Right lobe of liver (tissue), 6 donors: ENCODE measurements at regions not wholly inside any gene's neighbourhood (a gene's known extent, or its start where the extent isn't known, plus 50 kb on each side); places are given as distances from the start of the nearest gene placed in this dataset.

Experiments
- ATAC-seq, 4 donors: fragments of 200-7000 bp; cut with Tn5 transposase; one replicate each; pipeline ENCODE4 v1.9.1; 2020; ENCODE audit warnings: mild to moderate bottlenecking in 4 of 4, moderate library complexity in 4 of 4
- DNase-seq, 3 donors: peaks; one replicate each; pipeline ENCODE4 v3.0.0-alpha.2; 2020
- H3K27ac ChIP-seq, 3 donors: fragments of 200-600 bp; one replicate each; pipeline ENCODE4 v1.8.0; 2022
- H3K27me3 ChIP-seq, 2 donors: fragments of 200-600 bp; one replicate each; pipeline ENCODE4 v1.8.0; 2022
- H3K36me3 ChIP-seq, 4 donors: fragments of 200-600 bp; sonication (generic) in 1 of 4; one replicate each; pipeline versions ENCODE4 v1.5.1 to v1.8.0; 2017 to 2022; ENCODE audit warnings: control low read depth in 1 of 4
- H3K4me1 ChIP-seq, 4 donors: fragments of 200-600 bp; sonication (generic) in 1 of 4; one replicate each; pipeline versions ENCODE4 v1.5.1 to v1.8.0; 2017 to 2022; ENCODE audit warnings: control low read depth in 1 of 4
- H3K4me3 ChIP-seq, 3 donors: fragments of 200-600 bp; one replicate each; pipeline ENCODE4 v1.8.0; 2022
- H3K9me3 ChIP-seq, 4 donors: fragments of 200-600 bp; sonication (generic) in 1 of 4; one replicate each; pipeline versions ENCODE4 v1.5.1 to v1.8.0; 2017 to 2022; ENCODE audit warnings: control low read depth in 1 of 4
- CTCF ChIP-seq, 4 donors: fragments of 200-600 bp in 3 of 4; fragments of 450-650 bp in 1 of 4; IDR thresholded peaks; one replicate each; pipeline versions ENCODE4 v1.5.1 to v1.8.0; 2016 to 2022; ENCODE audit warnings: antibody characterized with exemption in 4 of 4, mild to moderate bottlenecking in 2 of 4
- POLR2A ChIP-seq: fragments of 450-650 bp; IDR thresholded peaks from one replicate; pipeline ENCODE4 v1.6.1; 2017; ENCODE audit warnings: antibody characterized with exemption, mild to moderate bottlenecking
- whole genome bisulfite sequencing: methylation state at CpG from one replicate; pipeline ENCODE4 v1.1.6; 2018; ENCODE audit warnings: low coverage, low lambda C conversion rate; ENCODE audit not compliant: insufficient coverage; ENCODE audit errors: missing lambda C conversion rate; 5-methylcytosine and 5-hydroxymethylcytosine counted together
- intact Hi-C, 2 donors: fragments of 100-400 bp; cut with DNase I; formaldehyde crosslinking; loops; one replicate each; pipeline versions ENCODE4 v1.11.2 to v1.14.1; 2022
- donor health status: DM: no; HTN: yes; CAD: no.
- donor health status: DM: no; HTN: no; CAD: no.
- donor health status: DM: no; HTN: no; CAD: no.
- donor health status: DM: no; HTN: yes; CAD: no.
- donor health status: DM: no; HTN: yes; CAD: no.

DNA sequence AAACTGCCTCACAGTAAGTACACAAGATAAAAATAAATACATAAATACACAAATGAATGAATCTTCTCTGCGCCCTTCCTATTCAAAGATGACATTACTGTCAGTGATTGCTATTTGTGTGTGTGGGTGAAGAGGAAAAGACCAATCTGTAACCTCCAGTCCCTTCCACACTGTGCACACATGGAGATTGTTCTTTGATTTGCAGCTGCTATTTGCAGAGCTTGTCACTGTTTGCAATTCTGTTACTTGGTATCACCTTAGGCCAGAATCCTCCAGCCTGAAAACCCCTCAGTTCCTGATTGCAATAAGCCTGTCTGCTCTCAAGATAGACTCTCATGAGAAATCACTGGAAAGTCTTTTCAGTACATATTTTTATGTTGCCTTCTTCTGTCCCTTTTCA, 1314.9 kb downstream of the PCDH9 start:
- Histone ChIP-seq H3K4me1 (no peaks in the 10 kb centered on the region), H3K27ac (no peak overlapping the region), H3K9me3 (no peaks in the 10 kb centered on the region), H3K36me3 (no peaks in the 10 kb centered on the region), H3K4me3 (no peak overlapping the region), H3K27me3 (no peaks in the 10 kb centered on the region)
- WGBS = 100% methylated on average over 1 of the region's 1 CpG
- intact Hi-C loops = no loop called here
- DNase-seq (no peak), ATAC-seq (no peak)
- no peak for TF ChIP-seq CTCF (IDR thresholded peaks at IDR 0.05)

DNA sequence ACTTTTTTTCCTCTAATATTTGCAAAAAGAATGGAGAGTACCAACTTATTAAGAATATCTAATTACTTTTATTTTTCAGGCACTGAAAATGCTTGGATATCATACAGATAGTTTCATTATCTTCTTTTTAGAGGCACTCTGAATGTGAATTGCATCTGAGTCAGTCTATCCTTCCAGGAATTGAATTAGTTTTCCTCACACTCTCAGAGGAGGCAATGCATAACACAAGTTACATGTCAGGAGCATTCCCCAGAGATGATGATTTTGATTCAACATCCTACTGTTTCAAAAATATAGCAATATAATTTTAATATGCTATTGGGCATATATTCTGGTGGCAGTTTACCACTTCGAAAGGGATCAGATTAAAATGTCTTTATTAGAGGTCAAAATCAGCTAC, 1315.4 kb downstream of the PCDH9 start:
- Histone ChIP-seq H3K4me3 (no peak overlapping the region), H3K4me1 (no peaks in the 10 kb centered on the region), H3K36me3 (no peaks in the 10 kb centered on the region), H3K27ac (no peak overlapping the region), H3K27me3 (no peaks in the 10 kb centered on the region), H3K9me3 (no peaks in the 10 kb centered on the region)
- DNase-seq = no peak
- TF ChIP-seq CTCF (IDR thresholded peaks at IDR 0.05) (no peak), POLR2A (no peak)
- intact Hi-C loops = no loop called here
- 52% methylated on average over 1 of the region's 1 CpG for WGBS
- peak in 1 of 4 donors; percentile 34 for ATAC-seq

DNA sequence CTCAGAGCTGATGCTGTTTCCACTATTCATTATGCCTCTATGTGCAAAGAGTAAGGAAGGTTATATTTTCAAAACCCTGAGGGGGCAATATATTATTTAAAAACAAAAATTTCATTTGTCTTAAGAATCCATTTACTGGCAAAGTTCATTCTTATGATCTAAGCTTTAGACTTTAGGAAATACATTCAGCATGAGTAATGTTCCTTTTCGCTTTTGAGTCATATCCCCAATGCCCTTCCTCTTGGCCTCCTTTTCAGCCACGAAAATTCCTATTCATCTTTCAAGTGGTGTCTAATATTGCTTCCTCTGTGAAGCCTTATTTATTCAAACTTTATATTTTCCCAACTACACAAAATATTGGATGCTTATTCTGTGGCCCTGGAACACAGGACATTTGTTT, 1317.0 kb downstream of the PCDH9 start:
- DNase-seq (no peak), ATAC-seq (peak in 2 of 4 donors; percentile 61 to 82)
- Histone ChIP-seq H3K27ac (no peak overlapping the region), H3K4me3 (no peak overlapping the region), H3K27me3 (no peaks in the 10 kb centered on the region), H3K4me1 (no peaks in the 10 kb centered on the region), H3K36me3 (no peaks in the 10 kb centered on the region), H3K9me3 (no peaks in the 10 kb centered on the region)
- 15% methylated on average over 2 of the region's 2 CpGs for WGBS
- TF ChIP-seq CTCF (IDR thresholded peaks at IDR 0.05) = no peak
- no peak for TF ChIP-seq POLR2A
- intact Hi-C loops = no loop called here

- Histone ChIP-seq H3K4me3 (no peak overlapping the region), H3K36me3 (no peaks in the 10 kb centered on the region), H3K27me3 (no peaks in the 10 kb centered on the region), H3K4me1 (no peaks in the 10 kb centered on the region), H3K27ac (no peak overlapping the region), H3K9me3 (no peaks in the 10 kb centered on the region)
- intact Hi-C loops = no loop called here
- DNase-seq (no peak), ATAC-seq (no peak)
- TF ChIP-seq POLR2A (no peak), CTCF (IDR thresholded peaks at IDR 0.05) (no peak)
- WGBS = 32% methylated on average over 3 of the region's 3 CpGs
Measured at GRCh38 chr13:65912516-65912915, 1317.6 kb downstream of the PCDH9 start.

GRCh38 chr13:65911546-65912193, 1318.5 kb downstream of the PCDH9 start:
- 47% methylated on average over 3 of the region's 3 CpGs for WGBS
- Histone ChIP-seq H3K27me3 (no peaks in the 10 kb centered on the region), H3K9me3 (no peaks in the 10 kb centered on the region), H3K4me1 (no peaks in the 10 kb centered on the region), H3K4me3 (no peak overlapping the region), H3K27ac (no peak overlapping the region), H3K36me3 (no peaks in the 10 kb centered on the region)
- TF ChIP-seq CTCF (IDR thresholded peaks at IDR 0.05) (no peak), POLR2A (no peak)
- intact Hi-C loops = no loop called here
- no peak for ATAC-seq
- DNase-seq = no peak
